KMS-11 (cell line): ENCODE measurements at regions not wholly inside any gene's neighbourhood (a gene's known extent, or its start where the extent isn't known, plus 50 kb on each side); places are given as distances from the start of the nearest gene placed in this dataset.

Experiments
- H2AFZ ChIP-seq: fragments of 200-600 bp; sonication (generic); 2 replicates; pipeline ENCODE4 v1.6.1; 2016; ENCODE audit warnings: antibody characterized with exemption, mixed run types, low read depth
- H3K27ac ChIP-seq: fragments of 200-600 bp; sonication (generic); 2 replicates; pipeline ENCODE4 v1.6.1; 2016; ENCODE audit warnings: mild to moderate bottlenecking, mixed run types
- H3K27me3 ChIP-seq: fragments of 200-600 bp; sonication (generic); 2 replicates; pipeline ENCODE4 v1.6.1; 2017; ENCODE audit warnings: mild to moderate bottlenecking, low read depth, mixed run types, moderate library complexity; ENCODE audit not compliant: insufficient read depth
- H3K36me3 ChIP-seq: fragments of 200-600 bp; sonication (generic); 2 replicates; pipeline ENCODE4 v1.6.1; 2017; ENCODE audit warnings: mild to moderate bottlenecking, mixed run types; ENCODE audit not compliant: insufficient read depth
- H3K4me1 ChIP-seq: fragments of 200-600 bp; sonication (generic); 2 replicates; pipeline ENCODE4 v1.6.1; 2016; ENCODE audit warnings: mild to moderate bottlenecking, low read depth, mixed run types; ENCODE audit not compliant: poor library complexity, severe bottlenecking
- H3K4me2 ChIP-seq: fragments of 200-600 bp; sonication (generic); 2 replicates; pipeline ENCODE4 v1.7.0; 2016; ENCODE audit warnings: mild to moderate bottlenecking, mixed run types
- H3K4me3 ChIP-seq: fragments of 200-600 bp; sonication (generic); IDR thresholded peaks from 2 replicates; pipeline ENCODE4 v1.6.1; 2017; ENCODE audit warnings: low read depth, low read length, mixed read lengths; ENCODE audit not compliant: insufficient read depth
- H3K79me2 ChIP-seq: fragments of 200-600 bp; sonication (generic); 2 replicates; pipeline ENCODE4 v1.6.1; 2016; ENCODE audit warnings: low read depth, mixed run types; ENCODE audit not compliant: insufficient read depth
- H3K9ac ChIP-seq: fragments of 200-600 bp; sonication (generic); 2 replicates; pipeline ENCODE4 v1.6.1; 2016; ENCODE audit warnings: mild to moderate bottlenecking, mixed run types
- H4K20me1 ChIP-seq: fragments of 200-600 bp; sonication (generic); 2 replicates; pipeline ENCODE4 v1.6.1; 2016; ENCODE audit warnings: mild to moderate bottlenecking, mixed run types; ENCODE audit not compliant: insufficient read depth
- CTCF ChIP-seq: fragments of 200-600 bp; sonication (generic); conservative IDR thresholded peaks from 2 replicates; pipeline ENCODE4 v1.6.1; 2017; ENCODE audit warnings: low read depth, mild to moderate bottlenecking, antibody characterized with exemption, low read length, moderate library complexity, mixed read lengths

DNA sequence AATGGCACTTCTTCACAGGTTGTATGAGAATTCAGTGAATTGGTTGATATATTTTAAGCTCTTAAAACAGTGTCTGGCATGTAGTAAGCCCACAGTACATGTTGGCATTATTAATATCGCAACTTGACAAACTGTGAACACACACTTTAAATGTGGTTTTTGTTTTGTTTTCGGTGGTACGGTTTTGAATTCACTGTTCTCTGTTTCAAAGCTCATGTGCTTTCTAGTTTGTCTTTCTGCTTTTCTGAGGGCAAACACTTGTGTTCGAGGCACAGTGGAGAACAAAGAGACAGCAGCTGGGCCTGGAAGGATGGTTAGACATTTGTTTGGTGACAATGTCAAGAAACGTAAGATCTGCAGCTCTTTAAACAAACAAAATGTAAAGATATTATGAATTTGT lies 276.5 kb upstream of the MC4R start:
- Histone ChIP-seq H3K36me3 (no peaks in the 10 kb centered on the region), H3K4me1 (peaks cover 26% of the 10 kb centered on the region), H3K27me3 (no peaks in the 10 kb centered on the region), H2AFZ (no peak overlapping the region), H4K20me1 (no peaks in the 10 kb centered on the region), H3K4me3 (no peak overlapping the region), H3K79me2 (no peaks in the 10 kb centered on the region), H3K4me2 (peak overlapping the region; percentile 55), H3K27ac (peak overlapping the region; percentile 31; the same call in 1 of the 2 replicates), H3K9ac (0 out of 2 replicates have a peak overlapping the region, but pooled peaks have one; percentile 1)
- no peak for TF ChIP-seq CTCF

- Histone ChIP-seq H3K9ac (peak overlapping the region; percentile 1; the same call in 1 of the 2 replicates), H3K4me2 (peak overlapping the region; percentile 55), H3K27me3 (no peaks in the 10 kb centered on the region), H2AFZ (no peak overlapping the region), H3K4me3 (no peak overlapping the region), H3K4me1 (peaks cover 26% of the 10 kb centered on the region), H3K79me2 (no peaks in the 10 kb centered on the region), H4K20me1 (no peaks in the 10 kb centered on the region), H3K27ac (peak overlapping the region; percentile 31; the same call in 1 of the 2 replicates), H3K36me3 (no peaks in the 10 kb centered on the region)
- TF ChIP-seq CTCF = no peak
Measured at GRCh38 chr18:60649842-60650536, 277.4 kb upstream of the MC4R start.

DNA sequence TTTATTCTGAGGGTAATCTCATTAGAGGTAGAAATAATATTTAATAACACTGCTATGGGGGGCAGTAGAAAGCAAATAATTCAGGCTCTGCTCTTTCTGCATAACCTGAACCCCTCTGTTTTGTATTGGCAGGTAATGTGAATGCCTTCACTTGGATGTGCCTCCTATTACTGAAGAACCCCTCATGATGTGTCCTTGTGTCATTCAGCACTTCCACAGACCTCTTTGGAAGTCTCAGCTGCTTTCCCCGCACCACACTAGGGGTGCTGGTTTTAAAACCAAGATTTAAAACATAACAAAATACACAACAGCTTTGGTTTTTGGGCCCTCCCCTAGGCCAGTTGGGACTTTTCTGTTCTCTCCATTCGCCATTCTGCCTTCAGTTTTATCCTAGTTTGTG lies 281.7 kb upstream of the MC4R start:
- TF ChIP-seq CTCF = no peak
- Histone ChIP-seq H2AFZ (no peak overlapping the region), H3K9ac (no peak overlapping the region), H3K36me3 (no peaks in the 10 kb centered on the region), H3K4me2 (no peak overlapping the region), H4K20me1 (no peaks in the 10 kb centered on the region), H3K27me3 (no peaks in the 10 kb centered on the region), H3K27ac (no peak overlapping the region), H3K4me3 (no peak overlapping the region), H3K79me2 (no peaks in the 10 kb centered on the region), H3K4me1 (peaks cover 19% of the 10 kb centered on the region)

GRCh38 chr18:60656553-60656952 lies 284.0 kb upstream of the MC4R start:
- TF ChIP-seq CTCF = no peak
- Histone ChIP-seq H3K4me1 (no peaks in the 10 kb centered on the region), H3K27ac (no peak overlapping the region), H3K79me2 (no peaks in the 10 kb centered on the region), H4K20me1 (no peaks in the 10 kb centered on the region), H3K36me3 (no peaks in the 10 kb centered on the region), H3K9ac (no peak overlapping the region), H3K27me3 (no peaks in the 10 kb centered on the region), H2AFZ (no peak overlapping the region), H3K4me2 (no peak overlapping the region), H3K4me3 (no peak overlapping the region)
